Liver (tissue), 8 donors: ENCODE measurements at regions not wholly inside any gene's neighbourhood (a gene's known extent, or its start where the extent isn't known, plus 50 kb on each side); places are given as distances from the start of the nearest gene placed in this dataset.

Experiments
- DNase-seq: peaks from one replicate; pipeline ENCODE4 v3.0.0-alpha.2; 2017; ENCODE audit warnings: low spot score
- H3K27ac ChIP-seq, 2 donors: one replicate each; pipeline ENCODE4 v1.7.0; 2013; ENCODE audit warnings: inconsistent platforms in 2 of 2, low read length in 2 of 2, control low read depth in 1 of 2, low read depth in 1 of 2, mild to moderate bottlenecking in 1 of 2
- H3K27me3 ChIP-seq, 4 donors: one replicate each; pipeline versions ENCODE4 v1.6.1 to v1.7.0; 2013; ENCODE audit warnings: low read length in 3 of 4, inconsistent platforms in 1 of 4, mild to moderate bottlenecking in 1 of 4, moderate library complexity in 1 of 4; ENCODE audit not compliant: control insufficient read depth in 4 of 4, insufficient read depth in 4 of 4
- H3K36me3 ChIP-seq, 4 donors: one replicate each; pipeline versions ENCODE4 v1.6.1 to v1.7.0; 2013; ENCODE audit warnings: low read length in 3 of 4, mild to moderate bottlenecking in 3 of 4, low read depth in 1 of 4, moderate library complexity in 1 of 4; ENCODE audit not compliant: control insufficient read depth in 4 of 4, insufficient read depth in 3 of 4
- H3K4me1 ChIP-seq, 4 donors: one replicate each; pipeline versions ENCODE4 v1.6.1 to v1.7.0; 2013; ENCODE audit warnings: low read length in 3 of 4, mild to moderate bottlenecking in 3 of 4, moderate library complexity in 1 of 4; ENCODE audit not compliant: control insufficient read depth in 4 of 4, insufficient read depth in 4 of 4
- H3K4me3 ChIP-seq, 3 donors: one replicate each; pipeline versions ENCODE4 v1.6.1 to v1.7.0; 2013; ENCODE audit warnings: low read length in 3 of 3, control low read depth in 1 of 3, low read depth in 1 of 3, mild to moderate bottlenecking in 1 of 3
- H3K9ac ChIP-seq, 2 donors: one replicate each; pipeline ENCODE4 v1.7.0; 2013; ENCODE audit warnings: low read length in 2 of 2, mild to moderate bottlenecking in 2 of 2, moderate library complexity in 2 of 2, control low read depth in 1 of 2, low read depth in 1 of 2
- H3K9me3 ChIP-seq, 4 donors: one replicate each; pipeline versions ENCODE4 v1.6.1 to v1.7.0; 2013; ENCODE audit warnings: low read length in 3 of 4; ENCODE audit not compliant: control insufficient read depth in 4 of 4
- EGR1 ChIP-seq, 2 donors: IDR thresholded peaks; 2 replicates each; pipeline ENCODE4 v1.6.1; 2016 to 2018; ENCODE audit warnings: antibody characterized with exemption in 2 of 2, low read depth in 2 of 2
- FOXA1 ChIP-seq: IDR thresholded peaks from 2 replicates; pipeline ENCODE4 v1.6.1; 2016; ENCODE audit warnings: antibody characterized with exemption
- FOXA2 ChIP-seq: IDR thresholded peaks from 2 replicates; pipeline ENCODE4 v1.6.1; 2016; ENCODE audit warnings: antibody characterized with exemption
- GABPA ChIP-seq, 2 donors: IDR thresholded peaks in 1 of 2; conservative IDR thresholded peaks in 1 of 2; 2 replicates each; pipeline ENCODE4 v1.6.1; 2016; ENCODE audit warnings: antibody characterized with exemption in 2 of 2, mild to moderate bottlenecking in 1 of 2, moderate library complexity in 1 of 2
- HNF4A ChIP-seq, 2 donors: conservative IDR thresholded peaks; 2 replicates each; pipeline ENCODE4 v1.6.1; 2016; ENCODE audit warnings: antibody characterized with exemption in 2 of 2, mild to moderate bottlenecking in 2 of 2
- HNF4G ChIP-seq: IDR thresholded peaks from 2 replicates; pipeline ENCODE4 v1.6.1; 2016; ENCODE audit warnings: antibody characterized with exemption
- JUND ChIP-seq, 2 donors: IDR thresholded peaks; 2 replicates each; pipeline ENCODE4 v1.6.1; 2016; ENCODE audit warnings: antibody characterized with exemption in 2 of 2
- NR2F2 ChIP-seq: IDR thresholded peaks from 2 replicates; pipeline ENCODE4 v1.6.1; 2016; ENCODE audit warnings: antibody characterized with exemption
- RAD21 ChIP-seq, 2 donors: IDR thresholded peaks; 2 replicates each; pipeline ENCODE4 v1.6.1; 2016; ENCODE audit warnings: antibody characterized with exemption in 2 of 2, mild to moderate bottlenecking in 2 of 2
- RXRA ChIP-seq, 2 donors: IDR thresholded peaks; 2 replicates each; pipeline ENCODE4 v1.6.1; 2017 to 2018; ENCODE audit warnings: antibody characterized with exemption in 2 of 2, mild to moderate bottlenecking in 1 of 2
- SP1 ChIP-seq: IDR thresholded peaks from 2 replicates; pipeline ENCODE4 v1.6.1; 2018; ENCODE audit warnings: antibody characterized with exemption, mild to moderate bottlenecking
- TAF1 ChIP-seq: conservative IDR thresholded peaks from 2 replicates; pipeline ENCODE4 v1.6.1; 2016; ENCODE audit warnings: antibody characterized with exemption, mild to moderate bottlenecking
- YY1 ChIP-seq: IDR thresholded peaks from 2 replicates; pipeline ENCODE4 v1.6.1; 2016; ENCODE audit warnings: antibody characterized with exemption, mild to moderate bottlenecking
- WGBS: extraction: QIAGEN DNeasy Blood & Tissue Kit; methylation state at CpG from one replicate; pipeline ENCODE4 v1.1.7; 2013; 5-methylcytosine and 5-hydroxymethylcytosine counted together
- TF ChIP-seq, protein P1 (sequence below): IDR thresholded peaks from 2 replicates; pipeline ENCODE4 v1.6.1; 2016; ENCODE audit warnings: antibody characterized with exemption
- TF ChIP-seq, protein P2 (sequence below): fragments of 150-350 bp; IDR thresholded peaks from 2 replicates; pipeline ENCODE4 v1.5.1; 2017; ENCODE audit warnings: improper control_type of control experiment, low read depth, low read length; ENCODE audit not compliant: missing input control
- TF ChIP-seq, protein P3 (sequence below): IDR thresholded peaks from 2 replicates; pipeline ENCODE4 v1.6.1; 2016; ENCODE audit warnings: antibody characterized with exemption, mild to moderate bottlenecking
- TF ChIP-seq, protein P4 (sequence below): IDR thresholded peaks from 2 replicates; pipeline ENCODE4 v1.6.1; 2016; ENCODE audit warnings: antibody characterized with exemption
- TF ChIP-seq, protein P5 (sequence below): IDR thresholded peaks from 2 replicates; pipeline ENCODE4 v1.6.1; 2016; ENCODE audit warnings: antibody characterized with exemption
- donor health status: healthy.
- donor health status: healthy.
- donor health status: healthy.
- donor health status: healthy.
- donor health status: healthy.

DNA sequence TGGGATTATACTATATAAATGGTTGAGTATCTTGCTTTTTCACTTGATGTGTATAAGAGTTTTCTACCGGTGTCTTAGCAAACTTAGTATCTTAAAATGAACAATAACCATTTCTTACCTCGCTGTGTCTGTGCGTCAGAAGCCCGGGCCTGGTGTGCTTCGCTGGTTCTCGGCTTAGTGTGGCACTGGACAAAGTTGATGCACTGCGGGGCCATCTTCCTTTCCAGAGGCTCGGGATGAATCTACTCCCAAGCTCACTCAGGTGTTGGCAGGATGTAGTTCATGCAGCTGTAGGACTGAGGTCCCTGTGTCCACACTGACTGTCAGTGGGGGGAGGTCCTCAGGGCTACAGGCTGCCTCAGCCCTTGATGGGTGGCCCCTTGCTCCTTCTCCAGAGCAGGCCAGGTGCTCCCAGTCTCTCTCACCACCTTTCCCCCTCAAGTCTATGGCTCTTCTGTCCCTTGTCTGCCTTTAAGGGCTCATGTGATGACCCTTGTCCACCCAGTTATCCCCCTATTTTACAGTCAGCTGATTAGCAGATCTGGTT is 227.8 kb downstream of the GLRX3 start:
- no peak overlapping the region for H3K27ac ChIP-seq
- H3K9me3 ChIP-seq, result no peaks in the 10 kb centered on the region
- no peaks in the 10 kb centered on the region for H3K27me3 ChIP-seq
- TF ChIP-seq HNF4G, result no peak
- TF ChIP-seq FOXA1, result no peak
- TF ChIP-seq, protein P1, sequence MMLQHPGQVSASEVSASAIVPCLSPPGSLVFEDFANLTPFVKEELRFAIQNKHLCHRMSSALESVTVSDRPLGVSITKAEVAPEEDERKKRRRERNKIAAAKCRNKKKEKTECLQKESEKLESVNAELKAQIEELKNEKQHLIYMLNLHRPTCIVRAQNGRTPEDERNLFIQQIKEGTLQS, result no peak
- no peak for TF ChIP-seq RAD21 (IDR thresholded peaks at IDR 0.05)
- no peak for TF ChIP-seq NR2F2
- TF ChIP-seq GABPA (IDR thresholded peaks at IDR 0.05 in 1 of 2, conservative IDR thresholded peaks at IDR 0.05 in 1 of 2), result no peak
- TF ChIP-seq, protein P2, sequence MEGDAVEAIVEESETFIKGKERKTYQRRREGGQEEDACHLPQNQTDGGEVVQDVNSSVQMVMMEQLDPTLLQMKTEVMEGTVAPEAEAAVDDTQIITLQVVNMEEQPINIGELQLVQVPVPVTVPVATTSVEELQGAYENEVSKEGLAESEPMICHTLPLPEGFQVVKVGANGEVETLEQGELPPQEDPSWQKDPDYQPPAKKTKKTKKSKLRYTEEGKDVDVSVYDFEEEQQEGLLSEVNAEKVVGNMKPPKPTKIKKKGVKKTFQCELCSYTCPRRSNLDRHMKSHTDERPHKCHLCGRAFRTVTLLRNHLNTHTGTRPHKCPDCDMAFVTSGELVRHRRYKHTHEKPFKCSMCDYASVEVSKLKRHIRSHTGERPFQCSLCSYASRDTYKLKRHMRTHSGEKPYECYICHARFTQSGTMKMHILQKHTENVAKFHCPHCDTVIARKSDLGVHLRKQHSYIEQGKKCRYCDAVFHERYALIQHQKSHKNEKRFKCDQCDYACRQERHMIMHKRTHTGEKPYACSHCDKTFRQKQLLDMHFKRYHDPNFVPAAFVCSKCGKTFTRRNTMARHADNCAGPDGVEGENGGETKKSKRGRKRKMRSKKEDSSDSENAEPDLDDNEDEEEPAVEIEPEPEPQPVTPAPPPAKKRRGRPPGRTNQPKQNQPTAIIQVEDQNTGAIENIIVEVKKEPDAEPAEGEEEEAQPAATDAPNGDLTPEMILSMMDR, result no peak
- TF ChIP-seq, protein P3, sequence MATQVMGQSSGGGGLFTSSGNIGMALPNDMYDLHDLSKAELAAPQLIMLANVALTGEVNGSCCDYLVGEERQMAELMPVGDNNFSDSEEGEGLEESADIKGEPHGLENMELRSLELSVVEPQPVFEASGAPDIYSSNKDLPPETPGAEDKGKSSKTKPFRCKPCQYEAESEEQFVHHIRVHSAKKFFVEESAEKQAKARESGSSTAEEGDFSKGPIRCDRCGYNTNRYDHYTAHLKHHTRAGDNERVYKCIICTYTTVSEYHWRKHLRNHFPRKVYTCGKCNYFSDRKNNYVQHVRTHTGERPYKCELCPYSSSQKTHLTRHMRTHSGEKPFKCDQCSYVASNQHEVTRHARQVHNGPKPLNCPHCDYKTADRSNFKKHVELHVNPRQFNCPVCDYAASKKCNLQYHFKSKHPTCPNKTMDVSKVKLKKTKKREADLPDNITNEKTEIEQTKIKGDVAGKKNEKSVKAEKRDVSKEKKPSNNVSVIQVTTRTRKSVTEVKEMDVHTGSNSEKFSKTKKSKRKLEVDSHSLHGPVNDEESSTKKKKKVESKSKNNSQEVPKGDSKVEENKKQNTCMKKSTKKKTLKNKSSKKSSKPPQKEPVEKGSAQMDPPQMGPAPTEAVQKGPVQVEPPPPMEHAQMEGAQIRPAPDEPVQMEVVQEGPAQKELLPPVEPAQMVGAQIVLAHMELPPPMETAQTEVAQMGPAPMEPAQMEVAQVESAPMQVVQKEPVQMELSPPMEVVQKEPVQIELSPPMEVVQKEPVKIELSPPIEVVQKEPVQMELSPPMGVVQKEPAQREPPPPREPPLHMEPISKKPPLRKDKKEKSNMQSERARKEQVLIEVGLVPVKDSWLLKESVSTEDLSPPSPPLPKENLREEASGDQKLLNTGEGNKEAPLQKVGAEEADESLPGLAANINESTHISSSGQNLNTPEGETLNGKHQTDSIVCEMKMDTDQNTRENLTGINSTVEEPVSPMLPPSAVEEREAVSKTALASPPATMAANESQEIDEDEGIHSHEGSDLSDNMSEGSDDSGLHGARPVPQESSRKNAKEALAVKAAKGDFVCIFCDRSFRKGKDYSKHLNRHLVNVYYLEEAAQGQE, result no peak
- TF ChIP-seq HNF4A (conservative IDR thresholded peaks at IDR 0.05), result no peak
- TF ChIP-seq YY1, result no peak
- no peak for TF ChIP-seq RXRA (IDR thresholded peaks at IDR 0.05)
- H3K36me3 ChIP-seq, result no peaks in the 10 kb centered on the region
- H3K4me1 ChIP-seq, result no peaks in the 10 kb centered on the region
- H3K9ac ChIP-seq, result no peak overlapping the region
- 93% methylated on average over 8 of the region's 8 CpGs for WGBS
- peak; percentile 8 for DNase-seq
- H3K4me3 ChIP-seq, result no peak overlapping the region

DNA sequence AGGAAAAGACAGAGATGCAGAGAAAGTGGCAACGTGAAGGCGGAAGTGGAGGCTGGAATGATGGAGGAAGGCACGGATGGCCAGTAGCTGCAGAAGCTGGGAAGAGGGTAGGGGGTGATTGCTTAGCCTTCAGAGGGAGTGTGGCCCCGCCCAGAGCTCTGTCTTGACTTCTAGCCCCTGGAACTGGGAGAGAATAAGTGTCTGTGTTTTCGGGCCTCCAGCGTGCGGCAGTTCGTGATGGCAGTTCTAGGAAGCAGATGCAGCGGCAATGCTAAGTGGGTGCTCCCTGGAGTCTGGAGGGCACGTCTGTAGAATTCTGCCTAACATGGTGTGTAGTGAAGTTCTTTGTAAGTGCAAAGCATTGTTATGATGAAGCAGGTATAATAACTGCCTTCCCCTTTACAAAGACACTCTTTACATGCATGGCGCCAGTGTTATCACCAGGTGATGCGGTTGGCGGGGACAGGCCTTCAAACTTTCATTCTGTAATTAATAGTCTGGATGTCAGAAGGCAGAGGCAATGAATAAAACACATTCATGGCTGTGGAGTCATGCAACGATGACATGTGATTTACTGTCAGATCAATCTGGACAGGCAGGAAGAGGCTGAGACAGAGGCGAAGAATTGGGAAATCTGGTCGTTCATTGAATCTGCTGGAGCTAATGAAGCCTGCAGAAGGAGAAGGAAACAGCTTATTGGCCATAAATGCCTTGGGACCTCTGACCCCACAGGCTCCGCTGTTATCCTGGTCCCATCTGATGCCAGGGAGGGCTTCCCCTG is 228.6 kb downstream of the GLRX3 start:
- Histone ChIP-seq H3K27me3 (no peaks in the 10 kb centered on the region), H3K27ac (no peak overlapping the region), H3K4me1 (no peaks in the 10 kb centered on the region), H3K9me3 (no peaks in the 10 kb centered on the region), H3K9ac (no peak overlapping the region), H3K4me3 (no peak overlapping the region), H3K36me3 (no peaks in the 10 kb centered on the region)
- DNase-seq, result peak; percentile 9
- WGBS, result 81% methylated on average over 17 of the region's 17 CpGs
- TF ChIP-seq FOXA2 (no peak), RXRA (IDR thresholded peaks at IDR 0.05) (no peak), FOXA1 (no peak), EGR1 (IDR thresholded peaks at IDR 0.05; ENCODE audit: low read depth in 2 of 2) (no peak), JUND (IDR thresholded peaks at IDR 0.05) (no peak), HNF4A (conservative IDR thresholded peaks at IDR 0.05) (no peak), NR2F2 (no peak), TAF1 (no peak), HNF4G (no peak), RAD21 (IDR thresholded peaks at IDR 0.05) (no peak), SP1 (no peak), GABPA (IDR thresholded peaks at IDR 0.05 in 1 of 2, conservative IDR thresholded peaks at IDR 0.05 in 1 of 2) (no peak), YY1 (no peak)
- TF ChIP-seq, protein P3, result no peak
- TF ChIP-seq, protein P1, result no peak
- TF ChIP-seq, protein P4, sequence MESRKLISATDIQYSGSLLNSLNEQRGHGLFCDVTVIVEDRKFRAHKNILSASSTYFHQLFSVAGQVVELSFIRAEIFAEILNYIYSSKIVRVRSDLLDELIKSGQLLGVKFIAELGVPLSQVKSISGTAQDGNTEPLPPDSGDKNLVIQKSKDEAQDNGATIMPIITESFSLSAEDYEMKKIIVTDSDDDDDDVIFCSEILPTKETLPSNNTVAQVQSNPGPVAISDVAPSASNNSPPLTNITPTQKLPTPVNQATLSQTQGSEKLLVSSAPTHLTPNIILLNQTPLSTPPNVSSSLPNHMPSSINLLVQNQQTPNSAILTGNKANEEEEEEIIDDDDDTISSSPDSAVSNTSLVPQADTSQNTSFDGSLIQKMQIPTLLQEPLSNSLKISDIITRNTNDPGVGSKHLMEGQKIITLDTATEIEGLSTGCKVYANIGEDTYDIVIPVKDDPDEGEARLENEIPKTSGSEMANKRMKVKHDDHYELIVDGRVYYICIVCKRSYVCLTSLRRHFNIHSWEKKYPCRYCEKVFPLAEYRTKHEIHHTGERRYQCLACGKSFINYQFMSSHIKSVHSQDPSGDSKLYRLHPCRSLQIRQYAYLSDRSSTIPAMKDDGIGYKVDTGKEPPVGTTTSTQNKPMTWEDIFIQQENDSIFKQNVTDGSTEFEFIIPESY, result no peak
- TF ChIP-seq, protein P5, sequence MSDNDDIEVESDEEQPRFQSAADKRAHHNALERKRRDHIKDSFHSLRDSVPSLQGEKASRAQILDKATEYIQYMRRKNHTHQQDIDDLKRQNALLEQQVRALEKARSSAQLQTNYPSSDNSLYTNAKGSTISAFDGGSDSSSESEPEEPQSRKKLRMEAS, result no peak
